ENCODE measurements at regions not wholly inside any gene's neighbourhood (a gene's known extent, or its start where the extent isn't known, plus 50 kb on each side); places are given as distances from the start of the nearest gene placed in this dataset.

- TF ChIP-seq CTCF (IDR thresholded peaks at IDR 0.05) (no peak), POLR2A (IDR thresholded peaks at IDR 0.05) (no peak)
These were observed 468.1 kb downstream of the PTPRU start for GRCh38 chr1:29704430-29704829.

All from ovary (tissue), 3 donors.